GM21390 (cell line): ENCODE measurements at regions not wholly inside any gene's neighbourhood (a gene's known extent, or its start where the extent isn't known, plus 50 kb on each side); places are given as distances from the start of the nearest gene placed in this dataset.

Experiments used
- ATAC-seq: cut with Tn5 transposase; IDR thresholded peaks from one replicate; pipeline ENCODE4 v1.9.1; 2021; ENCODE audit not compliant: unreplicated experiment

- no peak for ATAC-seq
Observed at GRCh38 chr10:108812296-108812695, 1111.0 kb downstream of the XPNPEP1 start.

DNA sequence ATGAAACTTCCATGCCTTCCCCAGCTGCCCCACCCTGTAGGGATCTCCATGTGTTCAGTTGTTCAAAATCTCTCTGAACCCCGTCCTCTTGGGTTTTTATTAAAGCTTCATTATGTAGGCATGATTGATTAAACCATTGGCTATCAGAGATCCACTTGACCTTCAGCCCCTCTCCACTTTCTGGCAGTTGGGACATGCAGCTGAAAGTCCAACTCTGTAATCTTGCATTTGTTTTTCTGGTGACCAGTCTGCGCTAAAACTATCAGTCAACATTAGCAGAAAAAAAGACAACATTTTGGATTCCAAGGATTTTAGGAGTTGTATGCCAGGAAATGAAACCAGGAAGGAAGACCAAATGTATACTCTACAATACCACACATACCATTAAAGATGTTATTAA is 1115.1 kb downstream of the XPNPEP1 start:
- no peak for ATAC-seq

DNA sequence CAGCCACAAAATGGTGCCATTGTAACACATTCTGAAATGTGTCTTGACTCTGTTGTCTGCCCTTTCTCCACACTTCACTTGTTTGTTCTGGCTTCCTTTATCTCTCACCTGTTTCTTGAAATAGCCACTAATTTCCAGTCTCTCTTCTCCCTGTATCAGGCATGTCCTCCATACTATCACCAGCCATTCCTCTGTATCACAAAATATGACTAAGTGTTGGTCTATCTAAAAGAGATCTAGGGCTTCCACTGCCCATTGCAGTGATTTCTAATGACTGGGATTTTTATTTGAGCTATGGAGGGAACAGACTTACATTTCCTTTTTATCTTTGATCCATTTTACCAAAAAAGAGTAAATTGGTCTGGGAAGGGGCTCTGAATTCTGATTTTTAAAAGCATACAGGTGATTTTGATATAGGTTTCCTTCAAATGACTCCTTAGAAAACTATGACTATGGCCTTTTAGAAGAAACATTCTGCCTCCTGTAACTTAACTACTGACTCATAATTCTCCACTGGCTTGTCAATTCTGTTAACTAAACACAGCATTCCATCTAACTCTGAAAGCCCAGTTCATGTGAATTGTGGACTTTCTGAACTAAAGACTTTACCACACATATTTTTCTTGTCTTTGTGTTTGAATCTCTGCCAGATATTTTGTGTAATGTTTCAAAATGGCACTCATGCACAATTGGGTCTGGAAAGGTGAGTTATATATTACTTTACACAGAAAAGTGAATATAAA is 1121.4 kb downstream of the XPNPEP1 start:
- ATAC-seq = no peak

- ATAC-seq = no peak
Observed at GRCh38 chr10:108801220-108801619, 1122.1 kb downstream of the XPNPEP1 start.

GRCh38 chr10:108797573-108797972 is 1125.7 kb downstream of the XPNPEP1 start:
- ATAC-seq = no peak

GRCh38 chr10:108791794-108792474 is 1131.4 kb downstream of the XPNPEP1 start:
- no peak for ATAC-seq

- no peak for ATAC-seq
Observed at GRCh38 chr10:108791030-108791429, 1132.3 kb downstream of the XPNPEP1 start.

GRCh38 chr10:108789919-108790318 is 1133.4 kb downstream of the XPNPEP1 start:
- peak; percentile 81 for ATAC-seq

- ATAC-seq = no peak
Observed at GRCh38 chr10:108789336-108789735, 1134.0 kb downstream of the XPNPEP1 start.

DNA sequence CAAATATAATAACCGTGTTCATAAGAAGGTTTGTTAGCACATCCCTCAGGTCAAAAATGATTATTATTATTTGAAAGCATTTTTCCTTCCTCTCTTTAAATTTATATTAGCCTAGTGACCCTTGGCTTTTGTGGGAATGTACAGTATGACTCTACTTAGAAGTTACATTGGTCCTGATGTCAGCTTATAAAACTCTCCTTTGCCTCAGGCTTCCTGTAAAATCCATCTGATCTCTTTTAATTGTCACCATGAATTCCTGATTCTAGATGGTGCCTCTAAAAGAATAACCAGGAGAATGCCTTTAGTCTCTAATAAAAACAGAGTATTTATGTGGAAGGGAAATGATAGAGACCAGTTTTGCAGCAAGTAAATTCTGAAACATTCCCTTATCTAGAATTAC is 1134.4 kb downstream of the XPNPEP1 start:
- ATAC-seq = no peak

- no peak for ATAC-seq
Observed at GRCh38 chr10:108787932-108788331, 1135.4 kb downstream of the XPNPEP1 start.

GRCh38 chr10:108785011-108785410 is 1138.3 kb downstream of the XPNPEP1 start:
- no peak for ATAC-seq

DNA sequence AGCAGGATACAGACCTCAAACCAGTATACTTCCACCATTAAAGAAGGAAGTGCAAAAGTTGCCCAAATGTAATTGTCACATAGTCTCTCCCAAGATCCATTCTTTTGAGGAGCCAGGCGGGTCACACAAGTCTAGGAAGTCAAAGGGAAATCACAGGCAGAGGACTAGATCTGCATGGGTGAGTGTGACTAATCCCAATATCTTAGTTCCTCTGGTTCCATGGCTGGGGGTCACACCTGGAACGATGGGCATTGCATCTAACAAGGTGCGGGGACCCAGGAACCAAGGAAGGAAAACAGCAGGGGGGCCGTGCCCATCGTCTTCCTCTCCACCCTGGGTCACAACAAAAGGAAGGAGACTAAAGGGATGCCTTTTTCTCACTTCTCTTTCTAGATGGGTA is 1138.8 kb downstream of the XPNPEP1 start:
- no peak for ATAC-seq

GRCh38 chr10:108783897-108784296 is 1139.4 kb downstream of the XPNPEP1 start:
- ATAC-seq = peak; percentile 75

DNA sequence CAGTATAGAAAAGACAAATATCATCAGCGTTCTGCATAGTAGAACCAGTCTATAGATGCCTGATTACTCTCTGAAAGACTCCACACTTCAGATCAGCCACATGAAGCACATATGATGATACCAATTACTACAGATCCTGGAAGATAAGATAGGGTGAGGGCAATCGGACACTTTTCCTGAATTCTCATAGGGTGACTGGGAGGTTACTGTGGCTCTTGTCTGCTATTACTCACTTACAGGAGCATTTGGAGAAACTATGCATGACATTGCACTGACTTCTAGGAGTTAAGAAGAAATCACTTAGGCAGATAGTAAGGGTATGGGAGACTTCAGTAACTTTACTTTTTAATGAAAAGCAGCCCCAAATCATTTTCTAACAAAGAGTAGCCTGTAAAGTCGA is 1140.9 kb downstream of the XPNPEP1 start:
- ATAC-seq = no peak

GRCh38 chr10:108779501-108779900 is 1143.8 kb downstream of the XPNPEP1 start:
- no peak for ATAC-seq

DNA sequence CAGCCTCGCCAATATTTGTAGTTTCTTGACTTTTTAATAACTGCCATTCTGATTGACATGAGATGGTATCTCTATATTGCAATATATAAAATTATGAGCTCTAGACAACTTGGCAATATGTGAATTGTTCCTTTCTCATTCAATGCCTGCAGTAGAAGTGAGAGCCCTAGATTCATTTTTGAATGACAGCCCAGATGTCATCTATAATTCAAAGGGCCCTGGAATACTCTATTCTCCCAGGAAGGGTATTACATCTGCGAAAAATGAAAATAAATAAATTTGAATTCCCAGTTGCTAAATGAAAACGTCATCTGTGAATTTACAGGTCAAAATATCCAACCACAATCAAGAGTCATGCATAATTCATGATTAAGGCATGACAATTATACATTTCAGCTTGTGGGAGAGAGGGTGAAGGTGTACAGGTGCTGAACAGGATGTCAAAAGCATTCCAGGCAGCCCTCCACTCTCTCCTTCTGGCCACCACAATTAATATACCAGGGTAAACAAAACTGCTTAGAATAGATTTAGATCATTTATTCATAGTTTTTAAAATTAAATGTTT is 1147.3 kb downstream of the XPNPEP1 start:
- ATAC-seq = no peak

GRCh38 chr10:108771106-108771505 is 1152.2 kb downstream of the XPNPEP1 start:
- no peak for ATAC-seq

- ATAC-seq = no peak
Observed at GRCh38 chr10:108765794-108766193, 1157.5 kb downstream of the XPNPEP1 start.

DNA sequence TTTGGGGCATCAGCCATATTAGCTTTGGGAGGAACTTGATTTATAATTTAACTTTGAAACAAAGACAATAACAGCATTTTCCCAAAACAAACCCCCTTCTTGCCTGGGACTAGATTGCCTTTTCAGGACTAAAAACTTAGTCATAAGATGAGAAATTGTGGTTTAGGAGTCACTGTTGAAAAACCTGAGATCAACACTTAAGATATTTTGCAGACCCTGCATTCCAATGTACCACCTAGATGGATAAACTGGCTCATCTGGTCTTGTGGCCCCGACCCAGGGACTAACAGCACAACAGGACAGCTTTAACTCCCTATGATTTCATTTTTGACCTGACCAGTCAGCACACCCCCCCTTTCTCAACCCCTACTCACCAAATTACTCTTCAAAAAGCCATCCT is 1165.4 kb downstream of the XPNPEP1 start:
- ATAC-seq = no peak

GRCh38 chr10:108755646-108756045 is 1167.7 kb downstream of the XPNPEP1 start:
- ATAC-seq = no peak

DNA sequence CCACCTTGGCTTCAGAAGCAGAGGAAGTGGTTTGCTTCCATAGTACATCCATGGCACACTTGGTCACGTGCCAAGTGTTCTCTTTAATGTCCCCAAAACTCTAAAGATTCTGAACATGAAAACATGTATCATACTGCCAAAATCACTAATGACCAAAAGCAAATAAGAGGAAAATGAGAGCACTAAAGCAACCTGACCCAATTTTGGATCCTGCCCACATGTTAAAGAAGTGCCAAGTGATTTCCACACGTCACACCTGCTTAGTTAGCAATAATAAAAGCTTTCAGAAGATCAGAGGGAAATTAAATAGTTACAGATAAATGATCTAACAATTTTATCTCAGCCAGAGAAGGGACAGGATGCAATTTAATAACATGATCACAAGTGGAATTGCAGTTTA is 1170.0 kb downstream of the XPNPEP1 start:
- no peak for ATAC-seq
